Osteocyte (in vitro differentiated cells): ENCODE measurements at regions not wholly inside any gene's neighbourhood (a gene's known extent, or its start where the extent isn't known, plus 50 kb on each side); places are given as distances from the start of the nearest gene placed in this dataset.

ENCODE experiments used
- DNase-seq: peaks from one replicate; pipeline ENCODE4 v3.0.0; 2021; ENCODE audit warnings: mixed read lengths; ENCODE audit not compliant: unreplicated experiment; ENCODE audit errors: extremely low spot score
- H3K27ac Mint-ChIP-seq: one replicate; pipeline ENCODE4 v1.8.0; 2021; ENCODE audit warnings: mild to moderate bottlenecking, mixed read lengths; ENCODE audit not compliant: unreplicated experiment
- H3K27me3 Mint-ChIP-seq: one replicate; pipeline ENCODE4 v1.8.0; 2021; ENCODE audit warnings: mixed read lengths; ENCODE audit not compliant: unreplicated experiment
- H3K36me3 Mint-ChIP-seq: one replicate; pipeline ENCODE4 v1.8.0; 2021; ENCODE audit warnings: mixed read lengths; ENCODE audit not compliant: unreplicated experiment
- H3K4me1 Mint-ChIP-seq: one replicate; pipeline ENCODE4 v1.8.0; 2021; ENCODE audit warnings: mixed read lengths; ENCODE audit not compliant: unreplicated experiment
- H3K4me3 Mint-ChIP-seq: one replicate; pipeline ENCODE4 v1.8.0; 2021; ENCODE audit warnings: mild to moderate bottlenecking, moderate library complexity, mixed read lengths; ENCODE audit not compliant: unreplicated experiment
- H3K9me3 Mint-ChIP-seq: one replicate; pipeline ENCODE4 v1.8.0; 2021; ENCODE audit warnings: mixed read lengths; ENCODE audit not compliant: unreplicated experiment
- TF ChIP-seq, protein P1 (sequence below): fragments of 200-600 bp; sonication (generic); IDR thresholded peaks from 2 replicates; pipeline ENCODE4 v1.5.0; 2021; ENCODE audit warnings: antibody characterized with exemption, mild to moderate bottlenecking, moderate library complexity

DNA sequence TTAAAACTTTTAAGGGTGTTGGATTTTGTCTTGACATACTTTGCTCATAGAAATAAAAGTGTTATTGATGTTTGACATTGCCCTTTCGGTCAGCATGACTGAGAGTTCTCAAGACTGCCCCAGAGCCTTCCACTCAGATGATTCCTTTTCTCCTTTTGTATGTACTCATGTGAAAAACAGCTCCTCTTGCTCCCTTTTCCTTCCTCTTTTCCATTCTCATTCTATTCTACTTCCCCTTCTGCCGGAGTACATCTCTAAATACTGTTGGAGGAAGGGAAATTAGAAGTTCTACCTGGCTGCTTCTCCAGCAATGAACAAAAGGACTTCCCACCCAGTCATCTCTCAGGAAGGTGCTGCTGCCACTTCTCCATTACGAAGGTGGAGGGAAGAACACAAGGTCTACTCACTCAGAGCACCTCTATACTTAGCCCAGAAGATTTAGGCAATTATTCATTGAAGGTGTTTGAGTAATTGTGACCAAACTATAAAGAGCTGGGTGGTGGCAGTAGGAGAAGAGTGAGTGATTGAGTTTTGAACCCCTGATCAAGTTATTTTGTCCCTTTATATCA is 163.8 kb upstream of the MBNL1 start:
- no peak for DNase-seq
- H3K27me3 Mint-ChIP-seq = no peaks in the 10 kb centered on the region
- no peak overlapping the region for H3K27ac Mint-ChIP-seq
- H3K4me1 Mint-ChIP-seq = no peaks in the 10 kb centered on the region
- no peak overlapping the region for H3K4me3 Mint-ChIP-seq
- no peaks in the 10 kb centered on the region for H3K36me3 Mint-ChIP-seq
- TF ChIP-seq, protein P1, sequence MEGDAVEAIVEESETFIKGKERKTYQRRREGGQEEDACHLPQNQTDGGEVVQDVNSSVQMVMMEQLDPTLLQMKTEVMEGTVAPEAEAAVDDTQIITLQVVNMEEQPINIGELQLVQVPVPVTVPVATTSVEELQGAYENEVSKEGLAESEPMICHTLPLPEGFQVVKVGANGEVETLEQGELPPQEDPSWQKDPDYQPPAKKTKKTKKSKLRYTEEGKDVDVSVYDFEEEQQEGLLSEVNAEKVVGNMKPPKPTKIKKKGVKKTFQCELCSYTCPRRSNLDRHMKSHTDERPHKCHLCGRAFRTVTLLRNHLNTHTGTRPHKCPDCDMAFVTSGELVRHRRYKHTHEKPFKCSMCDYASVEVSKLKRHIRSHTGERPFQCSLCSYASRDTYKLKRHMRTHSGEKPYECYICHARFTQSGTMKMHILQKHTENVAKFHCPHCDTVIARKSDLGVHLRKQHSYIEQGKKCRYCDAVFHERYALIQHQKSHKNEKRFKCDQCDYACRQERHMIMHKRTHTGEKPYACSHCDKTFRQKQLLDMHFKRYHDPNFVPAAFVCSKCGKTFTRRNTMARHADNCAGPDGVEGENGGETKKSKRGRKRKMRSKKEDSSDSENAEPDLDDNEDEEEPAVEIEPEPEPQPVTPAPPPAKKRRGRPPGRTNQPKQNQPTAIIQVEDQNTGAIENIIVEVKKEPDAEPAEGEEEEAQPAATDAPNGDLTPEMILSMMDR = no peak
- no peaks in the 10 kb centered on the region for H3K9me3 Mint-ChIP-seq

- TF ChIP-seq, protein P1 = no peak
- DNase-seq = no peak
- no peaks in the 10 kb centered on the region for H3K36me3 Mint-ChIP-seq
- no peaks in the 10 kb centered on the region for H3K4me1 Mint-ChIP-seq
- no peak overlapping the region for H3K4me3 Mint-ChIP-seq
- H3K27me3 Mint-ChIP-seq = no peaks in the 10 kb centered on the region
- no peak overlapping the region for H3K27ac Mint-ChIP-seq
- H3K9me3 Mint-ChIP-seq = no peaks in the 10 kb centered on the region
Observed at GRCh38 chr3:152105446-152105845, 163.3 kb upstream of the MBNL1 start.

DNA sequence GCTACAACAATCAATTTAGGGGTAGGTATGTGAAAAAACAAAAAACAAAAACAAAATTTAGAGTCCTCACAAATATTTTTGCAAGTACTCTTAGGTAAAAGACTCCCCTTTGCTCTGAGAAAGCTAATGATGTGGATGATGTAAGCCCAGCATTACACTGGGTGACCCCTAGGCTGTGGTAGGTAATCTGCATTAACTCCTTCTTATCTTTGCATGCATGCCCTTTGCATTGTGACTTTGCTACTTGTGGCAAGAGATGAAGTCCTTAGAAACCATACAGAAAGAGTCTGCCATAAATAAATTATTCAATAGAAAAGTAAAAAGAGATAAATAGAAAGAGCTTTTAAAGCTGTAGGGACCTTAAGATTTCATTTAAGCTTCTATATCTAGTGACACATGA is 159.7 kb upstream of the MBNL1 start:
- H3K27me3 Mint-ChIP-seq = no peaks in the 10 kb centered on the region
- DNase-seq = no peak
- no peaks in the 10 kb centered on the region for H3K36me3 Mint-ChIP-seq
- no peaks in the 10 kb centered on the region for H3K9me3 Mint-ChIP-seq
- no peak overlapping the region for H3K27ac Mint-ChIP-seq
- TF ChIP-seq, protein P1 = no peak
- peaks cover 3% of the 10 kb centered on the region for H3K4me1 Mint-ChIP-seq
- no peak overlapping the region for H3K4me3 Mint-ChIP-seq

DNA sequence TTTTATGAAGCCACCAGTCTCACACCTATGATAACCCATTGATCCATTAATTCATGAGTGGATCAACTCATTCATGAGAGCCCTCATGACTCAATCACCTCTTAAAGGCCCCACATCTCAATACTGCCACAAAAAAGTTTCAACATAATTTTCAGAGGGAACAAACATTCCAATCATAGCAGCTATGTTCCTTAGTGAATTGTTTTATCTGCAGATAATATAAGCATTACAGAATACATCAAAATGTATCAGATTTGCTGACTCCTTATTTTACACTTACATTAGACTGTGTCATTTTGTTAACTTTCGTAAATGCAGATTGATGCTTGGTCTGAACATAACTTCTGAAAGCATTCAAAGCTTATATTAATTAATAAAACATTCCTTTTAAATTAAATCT is 155.3 kb upstream of the MBNL1 start:
- H3K36me3 Mint-ChIP-seq = no peaks in the 10 kb centered on the region
- no peak overlapping the region for H3K4me3 Mint-ChIP-seq
- peaks cover 3% of the 10 kb centered on the region for H3K4me1 Mint-ChIP-seq
- TF ChIP-seq, protein P1 = no peak
- DNase-seq = no peak
- H3K9me3 Mint-ChIP-seq = no peaks in the 10 kb centered on the region
- H3K27ac Mint-ChIP-seq = no peak overlapping the region
- no peaks in the 10 kb centered on the region for H3K27me3 Mint-ChIP-seq

DNA sequence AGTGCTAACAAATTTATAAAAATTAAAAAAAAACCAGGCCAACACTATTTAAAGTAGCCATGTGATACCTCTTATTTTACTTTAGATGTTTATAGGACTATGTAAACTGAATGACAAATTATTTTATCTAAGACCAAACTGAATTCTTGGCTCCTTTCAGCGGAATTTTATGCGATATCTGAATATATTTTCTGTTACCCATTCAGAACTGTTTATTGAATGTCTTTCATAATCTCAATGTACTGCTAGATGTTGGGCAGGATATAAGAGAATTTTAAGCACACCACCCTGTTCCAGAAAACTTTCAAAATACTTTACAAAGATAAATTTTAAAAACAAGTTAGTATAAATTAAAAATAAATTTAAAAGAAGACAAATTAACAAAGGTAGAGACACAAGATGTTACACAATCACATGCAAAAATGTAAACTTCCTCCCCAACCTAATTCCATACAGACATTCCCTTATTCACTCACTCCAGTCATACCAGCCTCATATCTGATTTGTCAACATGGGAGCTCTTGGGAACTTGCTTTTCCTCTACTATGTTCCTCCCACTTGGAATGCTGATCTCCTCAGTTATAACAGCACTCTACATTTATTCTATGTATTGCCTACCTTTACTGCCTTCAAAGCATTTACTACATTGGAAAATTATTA is 154.6 kb upstream of the MBNL1 start:
- H3K4me3 Mint-ChIP-seq = no peak overlapping the region
- H3K4me1 Mint-ChIP-seq = peaks cover 3% of the 10 kb centered on the region
- H3K36me3 Mint-ChIP-seq = no peaks in the 10 kb centered on the region
- H3K27ac Mint-ChIP-seq = no peak overlapping the region
- no peaks in the 10 kb centered on the region for H3K9me3 Mint-ChIP-seq
- no peak for DNase-seq
- TF ChIP-seq, protein P1 = no peak
- H3K27me3 Mint-ChIP-seq = no peaks in the 10 kb centered on the region
